SK-N-MC (cell line): ENCODE measurements at regions not wholly inside any gene's neighbourhood (a gene's known extent, or its start where the extent isn't known, plus 50 kb on each side); places are given as distances from the start of the nearest gene placed in this dataset.

ENCODE experiments used
- DNase-seq: peaks from one replicate; pipeline ENCODE4 v3.0.0-alpha.2; 2011; ENCODE audit warnings: low read depth, low spot score
- H3K27ac ChIP-seq: fragments of 200-600 bp; sonication (generic); 2 replicates; pipeline ENCODE4 v1.5.1; 2016; ENCODE audit warnings: mixed run types
- H3K36me3 ChIP-seq: fragments of 200-600 bp; sonication (generic); 2 replicates; pipeline ENCODE4 v1.6.1; 2017; ENCODE audit warnings: antibody characterized with exemption, low read length, mixed read lengths; ENCODE audit not compliant: insufficient read depth
- H3K4me3 ChIP-seq: fragments of 200-600 bp; sonication (generic); 2 replicates; pipeline ENCODE4 v1.5.1; 2016
- H3K9ac ChIP-seq: fragments of 200-600 bp; sonication (generic); 2 replicates; pipeline ENCODE4 v1.8.0; 2017; ENCODE audit warnings: mixed run types, mixed read lengths; ENCODE audit not compliant: insufficient read length
- H3K9me3 ChIP-seq: fragments of 200-600 bp; sonication (generic); 2 replicates; pipeline ENCODE4 v1.6.1; 2017; ENCODE audit warnings: low read depth, mild to moderate bottlenecking, antibody characterized with exemption, low read length, moderate library complexity, mixed read lengths
- EZH2 ChIP-seq: fragments of 200-600 bp; sonication (generic); IDR thresholded peaks from one replicate; pipeline ENCODE4 v1.6.1; 2017; ENCODE audit warnings: antibody characterized with exemption
- FOXP2 ChIP-seq: optimal IDR thresholded peaks from 2 replicates; pipeline ENCODE3; 2011; ENCODE audit warnings: mild to moderate bottlenecking, moderate library complexity; ENCODE audit not compliant: insufficient read depth; ENCODE audit errors: extremely low read length, control extremely low read depth
- POLR2AphosphoS5 ChIP-seq: IDR thresholded peaks from 2 replicates; pipeline ENCODE4 v1.6.1; 2012; ENCODE audit warnings: mild to moderate bottlenecking, low read depth, low read length, borderline replicate concordance

GRCh38 chr20:60090631-60091030, 132.4 kb downstream of the CDH26 start:
- H3K9me3 ChIP-seq, result no peaks in the 10 kb centered on the region
- H3K27ac ChIP-seq, result no peak overlapping the region
- H3K9ac ChIP-seq, result no peak overlapping the region
- TF ChIP-seq EZH2, result no peak
- TF ChIP-seq POLR2AphosphoS5, result no peak
- TF ChIP-seq FOXP2, result no peak
- no peaks in the 10 kb centered on the region for H3K36me3 ChIP-seq
- H3K4me3 ChIP-seq, result no peak overlapping the region
- no peak for DNase-seq

DNA sequence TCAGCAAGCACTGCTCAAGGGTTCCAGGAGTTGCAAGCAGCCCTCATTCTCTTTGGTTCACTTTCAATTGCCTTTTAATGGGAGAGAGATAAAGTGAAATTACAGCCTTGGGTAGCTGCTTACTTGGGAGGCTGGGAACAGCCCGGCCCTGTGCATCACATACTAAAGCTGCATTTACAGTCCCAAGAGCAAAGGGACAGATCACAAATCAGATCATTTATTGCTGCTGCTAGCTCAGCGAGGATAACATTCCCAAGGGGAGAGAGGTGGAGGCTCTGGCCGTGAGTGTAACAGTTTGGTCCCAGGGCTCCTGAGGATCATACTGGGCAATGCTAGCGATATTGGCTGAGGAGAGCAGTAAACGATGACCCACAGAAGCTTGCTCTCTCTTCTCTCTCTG, 133.1 kb downstream of the CDH26 start:
- Histone ChIP-seq H3K4me3 (no peak overlapping the region), H3K27ac (no peak overlapping the region), H3K9ac (no peak overlapping the region), H3K36me3 (no peaks in the 10 kb centered on the region), H3K9me3 (no peaks in the 10 kb centered on the region)
- no peak for DNase-seq
- TF ChIP-seq FOXP2 (no peak), EZH2 (no peak), POLR2AphosphoS5 (no peak)

DNA sequence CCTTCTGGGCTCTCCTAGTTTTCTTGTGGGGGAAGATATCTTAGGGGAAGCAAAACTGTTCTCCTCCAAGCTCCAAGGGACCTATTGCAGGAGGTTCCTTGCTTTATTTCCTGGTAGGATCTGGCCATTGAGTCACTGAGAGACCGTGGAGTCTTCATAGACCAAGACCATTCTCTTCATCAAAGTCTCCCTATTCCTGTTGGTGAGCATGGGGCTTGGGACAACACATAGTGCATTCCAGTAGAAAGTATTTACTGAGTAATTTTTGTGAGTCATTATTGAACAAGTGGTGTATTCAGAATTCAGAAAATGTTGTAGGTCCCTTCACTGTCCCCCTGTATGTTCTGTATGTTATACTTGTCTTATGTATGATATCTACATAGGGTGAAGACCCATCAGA, 133.6 kb downstream of the CDH26 start:
- DNase-seq, result no peak
- no peaks in the 10 kb centered on the region for H3K36me3 ChIP-seq
- no peaks in the 10 kb centered on the region for H3K9me3 ChIP-seq
- H3K4me3 ChIP-seq, result no peak overlapping the region
- no peak overlapping the region for H3K27ac ChIP-seq
- TF ChIP-seq FOXP2 (no peak), EZH2 (no peak)
- H3K9ac ChIP-seq, result no peak overlapping the region

DNA sequence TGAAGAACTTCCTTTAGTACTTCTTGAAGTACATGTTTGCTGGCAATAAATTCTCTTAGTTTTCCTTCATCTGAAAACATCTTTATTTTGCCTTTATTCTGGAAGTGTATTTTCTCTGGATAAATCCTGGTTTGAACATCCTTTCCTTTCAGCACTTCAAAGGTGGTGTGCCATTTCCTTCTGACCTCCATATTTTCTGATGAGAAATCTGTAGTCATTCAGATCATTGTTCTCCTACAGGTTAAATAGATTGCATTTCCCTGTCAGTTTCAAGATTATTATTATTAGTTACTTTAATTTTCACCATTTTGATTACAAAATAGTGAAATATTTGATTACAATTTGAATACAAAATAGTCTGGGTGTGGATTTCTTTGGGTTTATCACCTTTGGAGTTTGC, 134.5 kb downstream of the CDH26 start:
- TF ChIP-seq POLR2AphosphoS5, result no peak
- no peak for TF ChIP-seq FOXP2
- no peak for TF ChIP-seq EZH2
- DNase-seq, result no peak
- Histone ChIP-seq H3K9ac (no peak overlapping the region), H3K9me3 (no peaks in the 10 kb centered on the region), H3K4me3 (no peak overlapping the region), H3K27ac (no peak overlapping the region), H3K36me3 (no peaks in the 10 kb centered on the region)

DNA sequence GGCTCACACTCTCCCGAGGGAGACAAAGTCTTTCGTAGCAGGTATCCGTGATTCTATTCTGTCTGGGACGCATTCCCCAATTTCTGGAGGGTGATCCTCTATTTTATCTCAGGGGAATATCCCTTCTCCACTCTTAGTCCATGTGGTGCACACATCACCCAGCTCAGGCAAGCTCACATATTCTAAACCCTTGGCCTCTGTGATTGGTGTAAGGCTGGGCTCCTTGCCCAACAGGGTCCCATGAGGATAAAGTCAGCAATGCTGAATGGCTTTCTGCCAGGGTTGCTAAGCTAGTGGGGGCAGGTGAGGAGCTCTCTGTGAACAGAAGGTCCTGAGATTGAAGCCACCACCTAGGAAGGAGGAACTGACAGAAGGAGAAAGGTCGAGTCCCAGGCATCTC, 137.2 kb downstream of the CDH26 start:
- no peak overlapping the region for H3K9ac ChIP-seq
- no peak for TF ChIP-seq FOXP2
- TF ChIP-seq EZH2, result no peak
- no peak for TF ChIP-seq POLR2AphosphoS5
- no peak overlapping the region for H3K27ac ChIP-seq
- no peaks in the 10 kb centered on the region for H3K9me3 ChIP-seq
- H3K36me3 ChIP-seq, result no peaks in the 10 kb centered on the region
- H3K4me3 ChIP-seq, result no peak overlapping the region
- DNase-seq, result no peak

- DNase-seq, result no peak
- Histone ChIP-seq H3K4me3 (no peak overlapping the region), H3K9ac (no peak overlapping the region), H3K36me3 (no peaks in the 10 kb centered on the region), H3K27ac (no peak overlapping the region), H3K9me3 (no peaks in the 10 kb centered on the region)
- TF ChIP-seq EZH2 (no peak), POLR2AphosphoS5 (no peak), FOXP2 (no peak)
Observed at GRCh38 chr20:60096166-60096565, 137.9 kb downstream of the CDH26 start.

- H3K9me3 ChIP-seq, result no peaks in the 10 kb centered on the region
- H3K36me3 ChIP-seq, result no peaks in the 10 kb centered on the region
- H3K9ac ChIP-seq, result no peak overlapping the region
- H3K27ac ChIP-seq, result no peak overlapping the region
- H3K4me3 ChIP-seq, result no peak overlapping the region
- TF ChIP-seq POLR2AphosphoS5, result no peak
- no peak for TF ChIP-seq FOXP2
- TF ChIP-seq EZH2, result no peak
- no peak for DNase-seq
Observed at GRCh38 chr20:60097285-60097684, 139.1 kb downstream of the CDH26 start.

DNA sequence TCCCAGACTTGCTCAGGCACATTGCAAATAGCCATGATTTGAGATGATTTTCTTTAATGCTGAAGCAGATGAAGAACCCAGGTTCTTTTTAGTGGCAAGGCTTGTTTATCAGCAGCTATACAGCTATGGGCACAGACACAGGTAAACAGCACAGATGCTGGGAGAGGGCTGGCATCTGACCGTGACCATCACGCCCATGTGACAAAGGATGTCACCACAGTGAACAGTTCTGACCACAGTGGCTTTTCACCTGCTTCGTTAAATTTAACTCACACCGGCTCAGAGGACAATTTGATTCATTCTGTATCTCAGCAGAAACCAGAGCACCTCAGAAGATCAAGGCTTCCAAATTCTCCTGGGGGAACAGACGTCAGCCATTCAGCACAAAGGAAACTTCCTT, 142.6 kb downstream of the CDH26 start:
- TF ChIP-seq POLR2AphosphoS5, result no peak
- no peak for TF ChIP-seq FOXP2
- TF ChIP-seq EZH2, result no peak
- H3K4me3 ChIP-seq, result no peak overlapping the region
- H3K9ac ChIP-seq, result no peak overlapping the region
- no peaks in the 10 kb centered on the region for H3K36me3 ChIP-seq
- DNase-seq, result no peak
- no peaks in the 10 kb centered on the region for H3K9me3 ChIP-seq
- H3K27ac ChIP-seq, result no peak overlapping the region

DNA sequence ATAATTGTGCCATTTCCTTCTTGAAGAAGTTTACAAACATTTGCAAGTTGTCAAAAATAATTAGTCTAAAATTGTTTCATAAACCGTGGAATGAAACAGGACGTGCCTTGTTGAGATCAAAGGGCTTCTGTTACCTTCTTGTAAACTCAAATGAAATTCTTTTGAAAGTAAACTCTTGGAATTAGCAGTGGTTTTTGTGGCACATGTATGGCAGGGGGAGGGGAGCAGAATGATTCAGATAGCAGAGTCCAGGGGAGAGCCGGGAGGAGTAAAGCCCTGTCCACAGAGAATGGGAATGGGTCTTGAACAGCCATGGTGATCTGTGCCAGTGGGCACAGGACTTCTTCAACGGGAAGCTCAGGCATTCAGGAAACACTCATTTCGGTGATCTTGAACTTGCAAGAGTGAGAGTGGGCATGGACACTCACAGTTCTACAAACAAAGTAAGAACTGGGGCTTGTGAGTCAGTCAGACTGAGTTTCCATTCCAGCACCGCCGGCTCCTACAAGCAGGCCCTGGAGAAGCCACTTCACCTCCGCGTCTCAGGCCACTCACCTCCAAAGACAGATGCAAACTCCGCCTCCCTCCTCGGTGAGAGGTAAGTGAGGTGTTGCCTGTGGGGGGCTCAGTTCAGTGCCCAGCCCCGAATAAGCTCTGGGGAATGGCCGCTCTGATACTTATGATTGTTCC, 143.1 kb downstream of the CDH26 start:
- H3K27ac ChIP-seq, result no peak overlapping the region
- no peak for DNase-seq
- no peak overlapping the region for H3K9ac ChIP-seq
- H3K36me3 ChIP-seq, result no peaks in the 10 kb centered on the region
- H3K9me3 ChIP-seq, result no peaks in the 10 kb centered on the region
- TF ChIP-seq POLR2AphosphoS5 (no peak), EZH2 (no peak), FOXP2 (no peak)
- H3K4me3 ChIP-seq, result no peak overlapping the region
